ENCODE measurements at regions not wholly inside any gene's neighbourhood (a gene's known extent, or its start where the extent isn't known, plus 50 kb on each side); places are given as distances from the start of the nearest gene placed in this dataset.

DNA sequence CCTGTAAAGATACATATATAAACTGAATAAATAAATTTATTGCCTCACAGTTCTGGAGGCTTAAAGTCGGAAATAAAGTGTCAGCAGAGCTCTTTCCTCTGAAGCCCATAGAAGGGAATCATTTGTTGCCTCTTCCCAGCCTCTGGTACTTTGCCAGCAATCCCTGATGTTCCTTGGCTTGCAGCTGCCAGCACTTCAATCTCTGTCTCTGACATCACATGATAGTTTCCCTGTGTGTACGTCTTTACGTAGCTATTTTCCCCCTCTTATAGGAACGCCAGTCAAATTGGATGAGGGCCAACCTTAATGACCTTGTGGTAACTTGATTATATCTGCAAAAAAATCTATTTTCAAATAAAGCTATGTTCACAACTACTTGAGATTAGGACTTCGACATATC, 250.9 kb downstream of the LIG4 start:
- TF ChIP-seq, protein P1, sequence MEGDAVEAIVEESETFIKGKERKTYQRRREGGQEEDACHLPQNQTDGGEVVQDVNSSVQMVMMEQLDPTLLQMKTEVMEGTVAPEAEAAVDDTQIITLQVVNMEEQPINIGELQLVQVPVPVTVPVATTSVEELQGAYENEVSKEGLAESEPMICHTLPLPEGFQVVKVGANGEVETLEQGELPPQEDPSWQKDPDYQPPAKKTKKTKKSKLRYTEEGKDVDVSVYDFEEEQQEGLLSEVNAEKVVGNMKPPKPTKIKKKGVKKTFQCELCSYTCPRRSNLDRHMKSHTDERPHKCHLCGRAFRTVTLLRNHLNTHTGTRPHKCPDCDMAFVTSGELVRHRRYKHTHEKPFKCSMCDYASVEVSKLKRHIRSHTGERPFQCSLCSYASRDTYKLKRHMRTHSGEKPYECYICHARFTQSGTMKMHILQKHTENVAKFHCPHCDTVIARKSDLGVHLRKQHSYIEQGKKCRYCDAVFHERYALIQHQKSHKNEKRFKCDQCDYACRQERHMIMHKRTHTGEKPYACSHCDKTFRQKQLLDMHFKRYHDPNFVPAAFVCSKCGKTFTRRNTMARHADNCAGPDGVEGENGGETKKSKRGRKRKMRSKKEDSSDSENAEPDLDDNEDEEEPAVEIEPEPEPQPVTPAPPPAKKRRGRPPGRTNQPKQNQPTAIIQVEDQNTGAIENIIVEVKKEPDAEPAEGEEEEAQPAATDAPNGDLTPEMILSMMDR (IDR thresholded peaks at IDR 0.05) = no peak
- TF ChIP-seq POLR2A (IDR thresholded peaks at IDR 0.05) = no peak
